AG04449 (cell line): ENCODE measurements at regions not wholly inside any gene's neighbourhood (a gene's known extent, or its start where the extent isn't known, plus 50 kb on each side); places are given as distances from the start of the nearest gene placed in this dataset.
"Not testable (repeated sequence)": the region's sequence is repeated elsewhere in the genome, so short reads cannot be mapped to it uniquely, and the experiment has no call there.

Source experiments
- CTCF ChIA-PET: fragments of 350-600 bp; formaldehyde crosslinking; extraction: SDS; loops from one replicate; lab custom pipeline; 2021; ENCODE audit warnings: antibody characterized with exemption; lab: Yijun Ruan, JAX
- POLR2A ChIA-PET: fragments of 400-600, 350-600 bp; formaldehyde crosslinking; extraction: SDS; loops from one replicate; lab custom pipeline; 2020; ENCODE audit warnings: antibody characterized with exemption, inconsistent platforms; lab: Yijun Ruan, JAX
- DNase-seq: peaks from one replicate; pipeline ENCODE4 v3.0.0-alpha.2; 2010; ENCODE audit warnings: low read depth, low spot score
- H3K4me3 ChIP-seq: 2 replicates; pipeline ENCODE4 v1.5.1; 2011; ENCODE audit warnings: low read depth, mild to moderate bottlenecking, control low read depth, low read length

GRCh38 chr9:63450836-63451235 is 1834.2 kb downstream of the FOXD4L5 start:
- DNase-seq, CTCF ChIA-PET, POLR2A ChIA-PET: not testable (repeated sequence)
- H3K4me3 ChIP-seq: peak overlapping the region; percentile 18; the same call in 1 of the 2 replicates

GRCh38 chr9:63425123-63425522 is 1859.9 kb downstream of the FOXD4L5 start:
- CTCF ChIA-PET, POLR2A ChIA-PET, DNase-seq, H3K4me3 ChIP-seq: not testable (repeated sequence)

- DNase-seq, H3K4me3 ChIP-seq, CTCF ChIA-PET, POLR2A ChIA-PET: not testable (repeated sequence)
These were observed 1894.1 kb downstream of the FOXD4L5 start for GRCh38 chr9:63390897-63391296.

- DNase-seq, H3K4me3 ChIP-seq, POLR2A ChIA-PET, CTCF ChIA-PET: not testable (repeated sequence)
These were observed 1899.5 kb downstream of the FOXD4L5 start for GRCh38 chr9:63385479-63385878.

GRCh38 chr9:63379864-63380263 is 1905.1 kb downstream of the FOXD4L5 start:
- CTCF ChIA-PET, H3K4me3 ChIP-seq, POLR2A ChIA-PET, DNase-seq: not testable (repeated sequence)

GRCh38 chr9:63354219-63354618 is 1930.8 kb downstream of the FOXD4L5 start:
- CTCF ChIA-PET, POLR2A ChIA-PET, DNase-seq, H3K4me3 ChIP-seq: not testable (repeated sequence)

- CTCF ChIA-PET, H3K4me3 ChIP-seq, DNase-seq, POLR2A ChIA-PET: not testable (repeated sequence)
These were observed 1937.7 kb downstream of the FOXD4L5 start for GRCh38 chr9:63347347-63347746.

GRCh38 chr9:63346310-63347048 is 1938.5 kb downstream of the FOXD4L5 start:
- H3K4me3 ChIP-seq, CTCF ChIA-PET, POLR2A ChIA-PET: not testable (repeated sequence)
- DNase-seq: peak; percentile 3

GRCh38 chr9:63344408-63344807 is 1940.6 kb downstream of the FOXD4L5 start:
- H3K4me3 ChIP-seq, POLR2A ChIA-PET, DNase-seq, CTCF ChIA-PET: not testable (repeated sequence)

- CTCF ChIA-PET, DNase-seq, H3K4me3 ChIP-seq, POLR2A ChIA-PET: not testable (repeated sequence)
These were observed 1942.5 kb downstream of the FOXD4L5 start for GRCh38 chr9:63342528-63342927.

GRCh38 chr9:63337899-63338604 is 1947.0 kb downstream of the FOXD4L5 start:
- H3K4me3 ChIP-seq, CTCF ChIA-PET, POLR2A ChIA-PET: not testable (repeated sequence)
- peak; percentile 0 for DNase-seq

GRCh38 chr9:63335286-63335685 is 1949.7 kb downstream of the FOXD4L5 start:
- CTCF ChIA-PET, POLR2A ChIA-PET, H3K4me3 ChIP-seq, DNase-seq: not testable (repeated sequence)

- POLR2A ChIA-PET, CTCF ChIA-PET, H3K4me3 ChIP-seq, DNase-seq: not testable (repeated sequence)
These were observed 1950.8 kb downstream of the FOXD4L5 start for GRCh38 chr9:63334187-63334586.

- H3K4me3 ChIP-seq, POLR2A ChIA-PET, CTCF ChIA-PET, DNase-seq: not testable (repeated sequence)
These were observed 1951.9 kb downstream of the FOXD4L5 start for GRCh38 chr9:63333083-63333482.

GRCh38 chr9:63328313-63328712 is 1956.7 kb downstream of the FOXD4L5 start:
- H3K4me3 ChIP-seq, CTCF ChIA-PET, POLR2A ChIA-PET, DNase-seq: not testable (repeated sequence)

- POLR2A ChIA-PET, DNase-seq, CTCF ChIA-PET, H3K4me3 ChIP-seq: not testable (repeated sequence)
These were observed 1957.8 kb downstream of the FOXD4L5 start for GRCh38 chr9:63327211-63327610.

GRCh38 chr9:63326665-63327064 is 1958.3 kb downstream of the FOXD4L5 start:
- H3K4me3 ChIP-seq, CTCF ChIA-PET, POLR2A ChIA-PET, DNase-seq: not testable (repeated sequence)
